OCI-LY1 (cell line): ENCODE measurements at regions not wholly inside any gene's neighbourhood (a gene's known extent, or its start where the extent isn't known, plus 50 kb on each side); places are given as distances from the start of the nearest gene placed in this dataset.

ENCODE experiments used
- H2AFZ ChIP-seq: fragments of 200-600 bp; sonication (generic), shearing (Covaris generic); 2 replicates; pipeline ENCODE4 v1.6.0; 2014; ENCODE audit warnings: antibody characterized with exemption, mild to moderate bottlenecking, low read length
- H3F3A ChIP-seq: fragments of 200-600 bp; sonication (generic), shearing (Covaris generic); 2 replicates; pipeline ENCODE4 v1.6.0; 2014; ENCODE audit warnings: mild to moderate bottlenecking, antibody characterized with exemption, low read length, moderate library complexity; ENCODE audit not compliant: insufficient read depth
- H3K27ac ChIP-seq: fragments of 200-600 bp; sonication (generic); 2 replicates; pipeline ENCODE4 v1.5.1; 2014; ENCODE audit warnings: low read length, mixed run types, mild to moderate bottlenecking, low read depth; ENCODE audit not compliant: poor library complexity, severe bottlenecking
- H3K27me3 ChIP-seq: fragments of 200-600 bp; sonication (generic); 2 replicates; pipeline ENCODE4 v1.6.0; 2014; ENCODE audit warnings: antibody characterized with exemption, mild to moderate bottlenecking, low read length, moderate library complexity; ENCODE audit not compliant: insufficient read depth
- H3K36me3 ChIP-seq: fragments of 200-600 bp; sonication (generic); 2 replicates; pipeline ENCODE4 v1.6.1; 2014; ENCODE audit warnings: mild to moderate bottlenecking, antibody characterized with exemption, low read length, moderate library complexity, mixed read lengths; ENCODE audit not compliant: insufficient read depth
- H3K4me1 ChIP-seq: fragments of 200-600 bp; sonication (generic); 2 replicates; pipeline ENCODE4 v1.5.1; 2014; ENCODE audit warnings: mild to moderate bottlenecking, low read length, moderate library complexity; ENCODE audit not compliant: insufficient read depth, severe bottlenecking
- H3K4me2 ChIP-seq: fragments of 200-600 bp; sonication (generic), shearing (Covaris generic); 2 replicates; pipeline ENCODE4 v1.6.1; 2014; ENCODE audit warnings: low read length
- H3K4me3 ChIP-seq: fragments of 200-600 bp; sonication (generic); 2 replicates; pipeline ENCODE4 v1.5.1; 2014; ENCODE audit warnings: low read length, low read depth, mild to moderate bottlenecking, mixed read lengths; ENCODE audit not compliant: poor library complexity, severe bottlenecking
- H3K79me2 ChIP-seq: fragments of 200-600 bp; shearing (Covaris generic); 2 replicates; pipeline ENCODE4 v1.6.1; 2016; ENCODE audit warnings: mixed run types, low read length, mixed read lengths; ENCODE audit not compliant: insufficient read depth
- H3K9ac ChIP-seq: fragments of 200-600 bp; sonication (generic), shearing (Covaris generic); 2 replicates; pipeline ENCODE4 v1.6.1; 2014; ENCODE audit warnings: mild to moderate bottlenecking, low read length, mixed read lengths
- H3K9me2 ChIP-seq: fragments of 200-600 bp; sonication (generic), shearing (Covaris generic); 2 replicates; pipeline ENCODE4 v1.6.1; 2014; ENCODE audit warnings: low read depth, mild to moderate bottlenecking, low read length, mixed read lengths
- H3K9me3 ChIP-seq: fragments of 200-600 bp; shearing (Covaris generic); 2 replicates; pipeline ENCODE4 v1.6.1; 2014; ENCODE audit warnings: low read length, mixed read lengths
- H4K20me1 ChIP-seq: fragments of 200-600 bp; sonication (generic), shearing (Covaris generic); 2 replicates; pipeline ENCODE4 v1.6.0; 2016; ENCODE audit warnings: mild to moderate bottlenecking, low read length; ENCODE audit not compliant: insufficient read depth
- EZH2 ChIP-seq: fragments of 200-600 bp; sonication (generic), shearing (Covaris generic); IDR thresholded peaks from 2 replicates; pipeline ENCODE4 v1.8.0; 2017; ENCODE audit warnings: borderline replicate concordance, mixed run types, mild to moderate bottlenecking, antibody characterized with exemption, low read length, moderate library complexity, mixed read lengths
- TF ChIP-seq, protein P1 (sequence below): fragments of 200-600 bp; sonication (generic), shearing (Covaris generic); IDR thresholded peaks from 2 replicates; pipeline ENCODE4 v1.5.1; 2017; ENCODE audit warnings: mild to moderate bottlenecking, antibody characterized with exemption, low read length, moderate library complexity, mixed read lengths

DNA sequence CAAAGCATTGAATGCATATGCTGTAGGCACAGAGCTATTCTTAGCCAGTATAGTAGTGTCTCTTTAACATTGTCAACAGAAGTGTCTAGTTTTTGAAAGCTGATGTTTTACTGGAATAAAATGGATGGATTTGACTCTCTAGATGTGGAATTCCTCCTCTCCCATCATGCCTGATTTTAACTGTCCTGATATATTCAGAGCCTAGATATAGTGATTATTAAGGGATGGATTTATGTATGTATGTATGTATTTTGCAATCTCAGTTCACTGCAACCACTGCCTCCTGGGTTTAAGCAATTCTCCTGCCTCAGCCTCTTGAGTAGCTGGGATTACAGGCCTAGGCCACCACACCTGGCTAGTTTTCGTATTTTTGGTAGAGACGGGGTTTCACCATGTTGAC, 144.8 kb upstream of the NAV3 start:
- H3K27ac ChIP-seq: no peak overlapping the region
- no peaks in the 10 kb centered on the region for H4K20me1 ChIP-seq
- H3K27me3 ChIP-seq: no peaks in the 10 kb centered on the region
- no peak overlapping the region for H3K4me2 ChIP-seq
- TF ChIP-seq EZH2: no peak
- TF ChIP-seq, protein P1, sequence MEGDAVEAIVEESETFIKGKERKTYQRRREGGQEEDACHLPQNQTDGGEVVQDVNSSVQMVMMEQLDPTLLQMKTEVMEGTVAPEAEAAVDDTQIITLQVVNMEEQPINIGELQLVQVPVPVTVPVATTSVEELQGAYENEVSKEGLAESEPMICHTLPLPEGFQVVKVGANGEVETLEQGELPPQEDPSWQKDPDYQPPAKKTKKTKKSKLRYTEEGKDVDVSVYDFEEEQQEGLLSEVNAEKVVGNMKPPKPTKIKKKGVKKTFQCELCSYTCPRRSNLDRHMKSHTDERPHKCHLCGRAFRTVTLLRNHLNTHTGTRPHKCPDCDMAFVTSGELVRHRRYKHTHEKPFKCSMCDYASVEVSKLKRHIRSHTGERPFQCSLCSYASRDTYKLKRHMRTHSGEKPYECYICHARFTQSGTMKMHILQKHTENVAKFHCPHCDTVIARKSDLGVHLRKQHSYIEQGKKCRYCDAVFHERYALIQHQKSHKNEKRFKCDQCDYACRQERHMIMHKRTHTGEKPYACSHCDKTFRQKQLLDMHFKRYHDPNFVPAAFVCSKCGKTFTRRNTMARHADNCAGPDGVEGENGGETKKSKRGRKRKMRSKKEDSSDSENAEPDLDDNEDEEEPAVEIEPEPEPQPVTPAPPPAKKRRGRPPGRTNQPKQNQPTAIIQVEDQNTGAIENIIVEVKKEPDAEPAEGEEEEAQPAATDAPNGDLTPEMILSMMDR: no peak
- H3K4me1 ChIP-seq: no peaks in the 10 kb centered on the region
- H3K79me2 ChIP-seq: no peaks in the 10 kb centered on the region
- no peaks in the 10 kb centered on the region for H3K9me3 ChIP-seq
- H3K4me3 ChIP-seq: no peak overlapping the region
- H3K36me3 ChIP-seq: no peaks in the 10 kb centered on the region
- H2AFZ ChIP-seq: no peak overlapping the region
- no peaks in the 10 kb centered on the region for H3F3A ChIP-seq
- H3K9ac ChIP-seq: no peak overlapping the region
- H3K9me2 ChIP-seq: no peaks in the 10 kb centered on the region

GRCh38 chr12:77685112-77685511, 145.6 kb upstream of the NAV3 start:
- no peak overlapping the region for H3K4me2 ChIP-seq
- no peak overlapping the region for H2AFZ ChIP-seq
- H3K79me2 ChIP-seq: no peaks in the 10 kb centered on the region
- H3K4me3 ChIP-seq: no peak overlapping the region
- no peaks in the 10 kb centered on the region for H3K4me1 ChIP-seq
- no peaks in the 10 kb centered on the region for H3K36me3 ChIP-seq
- no peak overlapping the region for H3K27ac ChIP-seq
- no peaks in the 10 kb centered on the region for H4K20me1 ChIP-seq
- no peaks in the 10 kb centered on the region for H3K9me3 ChIP-seq
- no peaks in the 10 kb centered on the region for H3F3A ChIP-seq
- TF ChIP-seq, protein P1: peak; percentile 63
- TF ChIP-seq EZH2: no peak
- H3K9ac ChIP-seq: no peak overlapping the region
- H3K27me3 ChIP-seq: no peaks in the 10 kb centered on the region
- H3K9me2 ChIP-seq: no peaks in the 10 kb centered on the region

DNA sequence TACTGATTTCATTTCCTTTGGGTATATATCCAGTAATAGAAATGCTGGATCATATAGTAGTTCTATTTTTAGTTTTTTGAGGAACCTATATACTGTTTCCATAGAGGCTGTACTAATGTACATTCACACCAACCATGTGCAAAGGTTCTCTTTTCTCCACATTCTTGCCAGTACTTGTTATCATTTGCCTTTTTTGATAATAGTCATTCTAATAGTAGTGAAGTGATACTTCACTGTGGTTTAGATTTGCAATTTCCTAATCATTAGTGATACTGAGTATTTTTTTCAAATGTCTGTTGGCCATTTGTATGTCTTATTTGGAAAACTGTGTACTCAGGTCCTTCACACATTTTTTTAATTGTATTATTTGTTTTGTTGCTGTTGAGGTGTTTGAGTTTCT, 148.2 kb upstream of the NAV3 start:
- Histone ChIP-seq H3K27ac (no peak overlapping the region), H3K4me2 (no peak overlapping the region), H2AFZ (no peak overlapping the region), H3K9ac (no peak overlapping the region), H3F3A (no peaks in the 10 kb centered on the region), H3K27me3 (no peaks in the 10 kb centered on the region), H3K79me2 (no peaks in the 10 kb centered on the region), H3K9me3 (no peaks in the 10 kb centered on the region), H3K4me3 (no peak overlapping the region), H3K36me3 (no peaks in the 10 kb centered on the region), H3K4me1 (no peaks in the 10 kb centered on the region), H4K20me1 (no peaks in the 10 kb centered on the region), H3K9me2 (no peaks in the 10 kb centered on the region)
- no peak for TF ChIP-seq EZH2
- TF ChIP-seq, protein P1: no peak
